CD14-positive monocyte (primary cell): ENCODE measurements at regions not wholly inside any gene's neighbourhood (a gene's known extent, or its start where the extent isn't known, plus 50 kb on each side); places are given as distances from the start of the nearest gene placed in this dataset.

Experiments used
- DNase-seq, 3 donors: peaks; one replicate each; pipeline ENCODE4 v3.0.0-alpha.2; 2011 to 2022
- H2AFZ ChIP-seq: 2 replicates; pipeline ENCODE4 v1.6.0; 2012; ENCODE audit warnings: mild to moderate bottlenecking, low read depth, low read length, inconsistent platforms; ENCODE audit not compliant: insufficient read depth, poor library complexity, severe bottlenecking
- H3K27ac ChIP-seq, 2 donors: 1 replicate in 1 of 2; 2 replicates in 1 of 2; pipeline ENCODE4 v1.5.1; 2012 to 2013; ENCODE audit warnings: low read length in 2 of 2, control low read depth in 1 of 2, inconsistent platforms in 1 of 2, low read depth in 1 of 2, mild to moderate bottlenecking in 1 of 2
- H3K27me3 ChIP-seq, 2 donors: one replicate each; pipeline versions ENCODE4 v1.6.0 to v1.6.1; 2011 to 2013; ENCODE audit warnings: low read length in 2 of 2; ENCODE audit not compliant: control insufficient read depth in 2 of 2, insufficient read depth in 2 of 2
- H3K36me3 ChIP-seq, 2 donors: replicated peaks in 1 of 2; 1 replicate in 1 of 2; 2 replicates in 1 of 2; pipeline versions ENCODE4 v1.5.1 to v1.6.1; 2012 to 2013; ENCODE audit warnings: low read length in 2 of 2, control low read depth in 1 of 2, inconsistent platforms in 1 of 2, mild to moderate bottlenecking in 1 of 2; ENCODE audit not compliant: insufficient read depth in 2 of 2, control insufficient read depth in 1 of 2
- H3K4me1 ChIP-seq, 2 donors: 1 replicate in 1 of 2; 2 replicates in 1 of 2; pipeline versions ENCODE4 v1.5.1 to v1.6.1; 2012 to 2013; ENCODE audit warnings: low read length in 2 of 2, control low read depth in 1 of 2, inconsistent platforms in 1 of 2, mild to moderate bottlenecking in 1 of 2, moderate library complexity in 1 of 2; ENCODE audit not compliant: insufficient read depth in 2 of 2, control insufficient read depth in 1 of 2
- H3K4me2 ChIP-seq: replicated peaks from 2 replicates; pipeline ENCODE3; 2012; ENCODE audit warnings: low read length, moderate library complexity, mild to moderate bottlenecking; ENCODE audit not compliant: poor library complexity, severe bottlenecking; ENCODE audit errors: extremely low read depth
- H3K4me3 ChIP-seq, 3 experiments: fragments of 200-600 bp in 1 of 3; sonication (generic) in 1 of 3; replicated peaks in 1 of 3; 1 replicate in 2 of 3; 2 replicates in 1 of 3; pipeline ENCODE4 v1.5.1; 2011 to 2013; ENCODE audit warnings: low read length in 3 of 3, mild to moderate bottlenecking in 3 of 3, control low read depth in 2 of 3, low read depth in 2 of 3, inconsistent platforms in 1 of 3, moderate library complexity in 1 of 3
- H3K79me2 ChIP-seq: 2 replicates; pipeline ENCODE4 v1.6.0; 2012; ENCODE audit warnings: mild to moderate bottlenecking, control low read depth, inconsistent platforms, low read length, moderate library complexity; ENCODE audit not compliant: insufficient read depth
- H3K9ac ChIP-seq: 2 replicates; pipeline ENCODE4 v1.6.0; 2017; ENCODE audit warnings: low read length, mild to moderate bottlenecking; ENCODE audit not compliant: insufficient read depth, poor library complexity, severe bottlenecking
- H3K9me3 ChIP-seq, 2 donors: replicated peaks in 1 of 2; 1 replicate in 1 of 2; 2 replicates in 1 of 2; pipeline versions ENCODE4 v1.5.1 to v1.6.1; 2012 to 2013; ENCODE audit warnings: low read length in 2 of 2, control low read depth in 1 of 2; ENCODE audit not compliant: control insufficient read depth in 1 of 2, insufficient read depth in 1 of 2
- H4K20me1 ChIP-seq: 2 replicates; pipeline ENCODE4 v1.6.0; 2012; ENCODE audit warnings: mild to moderate bottlenecking, low read length, control low read depth, moderate library complexity; ENCODE audit not compliant: insufficient read depth
- H3K27ac Mint-ChIP-seq, 7 donors: one replicate each; pipeline ENCODE4 v1.8.0; 2020; ENCODE audit warnings: mild to moderate bottlenecking in 7 of 7, mixed read lengths in 7 of 7, moderate library complexity in 6 of 7, inconsistent platforms in 2 of 7
- H3K27me3 Mint-ChIP-seq, 3 donors: one replicate each; pipeline ENCODE4 v1.8.0; 2021 to 2022; ENCODE audit warnings: low read depth in 3 of 3, mild to moderate bottlenecking in 3 of 3, mixed read lengths in 3 of 3, moderate library complexity in 3 of 3, inconsistent platforms in 1 of 3
- H3K36me3 Mint-ChIP-seq, 2 donors: one replicate each; pipeline ENCODE4 v1.8.0; 2020; ENCODE audit warnings: mixed read lengths in 2 of 2, inconsistent platforms in 1 of 2, mild to moderate bottlenecking in 1 of 2
- H3K4me1 Mint-ChIP-seq: one replicate; pipeline ENCODE4 v1.8.0; 2020; ENCODE audit warnings: mild to moderate bottlenecking, mixed read lengths
- H3K4me3 Mint-ChIP-seq, 2 donors: one replicate each; pipeline ENCODE4 v1.8.0; 2020; ENCODE audit warnings: mild to moderate bottlenecking in 2 of 2, mixed read lengths in 2 of 2, moderate library complexity in 1 of 2
- H3K9me3 Mint-ChIP-seq, 7 donors: one replicate each; pipeline ENCODE4 v1.8.0; 2020 to 2022; ENCODE audit warnings: mixed read lengths in 7 of 7, mild to moderate bottlenecking in 6 of 7, moderate library complexity in 6 of 7, inconsistent platforms in 2 of 7
- WGBS: methylation state at CpG from one replicate; pipeline ENCODE4 v1.1.5; 2013; ENCODE audit warnings: missing lambda C conversion rate; ENCODE audit not compliant: insufficient coverage; 5-methylcytosine and 5-hydroxymethylcytosine counted together
- intact Hi-C, 2 donors: fragments of 100-400 bp; cut with micrococcal nuclease; formaldehyde crosslinking; loops; one replicate each; pipeline versions ENCODE4 v1.15.0 to v1.15.1; 2023
- TF ChIP-seq, protein P1 (sequence below): fragments of 200-600 bp; IDR thresholded peaks from one replicate; pipeline ENCODE4 v1.8.0; 2022; ENCODE audit warnings: antibody characterized with exemption, mild to moderate bottlenecking

GRCh38 chr12:28683366-28683765 is 465.7 kb upstream of the FAR2 start:
- Mint-ChIP-seq H3K4me3 (no peak overlapping the region), H3K4me1 (no peaks in the 10 kb centered on the region)

DNA sequence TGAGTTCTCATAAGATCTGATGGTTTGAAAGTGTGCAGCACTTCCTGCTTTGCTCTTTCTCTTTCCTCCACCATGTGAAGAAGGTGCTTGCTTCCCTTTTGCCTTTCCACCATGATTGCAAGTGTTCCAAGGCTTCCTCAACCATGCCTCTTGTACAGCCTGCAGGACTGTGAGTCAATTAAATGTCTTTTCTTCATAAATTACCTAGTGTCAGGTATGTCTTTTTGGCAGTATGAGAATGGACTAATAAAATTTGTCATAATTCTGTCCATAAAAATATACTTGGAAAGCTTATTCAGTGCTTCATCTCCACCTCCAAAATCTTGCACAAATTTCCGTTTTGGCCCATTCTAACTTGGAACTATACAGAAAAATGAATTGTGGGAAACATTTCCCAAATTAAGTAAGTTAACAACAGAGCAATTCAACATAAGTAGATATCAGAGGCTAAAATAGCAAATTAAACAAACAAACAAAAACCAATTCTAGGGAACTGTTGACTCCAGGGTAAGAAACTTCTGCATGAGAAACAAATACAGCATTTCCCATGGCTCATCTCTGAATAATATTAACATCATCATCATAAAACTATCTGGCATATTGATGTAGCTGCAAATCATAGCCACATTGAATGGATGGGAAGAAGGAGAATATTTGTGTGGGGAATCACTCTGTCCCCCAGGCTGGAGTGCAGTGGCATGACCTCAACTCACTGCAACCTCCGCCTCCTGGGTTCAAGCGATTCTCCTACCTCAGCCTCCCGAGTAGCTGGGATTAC is 459.5 kb upstream of the FAR2 start:
- Histone ChIP-seq H4K20me1 (no peaks in the 10 kb centered on the region), H3K4me2 (no peak overlapping the region), H3K9me3 (peaks cover 0 to 9% of the 10 kb centered on the region in 2 donors), H3K4me3 (no peak overlapping the region), H2AFZ (no peak overlapping the region), H3K9ac (no peak overlapping the region), H3K4me1 (no peaks in the 10 kb centered on the region), H3K27ac (no peak overlapping the region), H3K27me3 (no peaks in the 10 kb centered on the region), H3K36me3 (no peaks in the 10 kb centered on the region), H3K79me2 (no peaks in the 10 kb centered on the region)
- intact Hi-C loops = no loop called here
- DNase-seq = no peak
- no peak overlapping the region for H3K4me3 Mint-ChIP-seq
- H3K9me3 Mint-ChIP-seq = peaks cover 0 to 19% (median 7%) of the 10 kb centered on the region in 7 donors
- no peaks in the 10 kb centered on the region for H3K36me3 Mint-ChIP-seq
- H3K4me1 Mint-ChIP-seq = no peaks in the 10 kb centered on the region
- H3K27me3 Mint-ChIP-seq = peaks cover 0 to 2% (median 0%) of the 10 kb centered on the region in 3 donors
- TF ChIP-seq, protein P1, sequence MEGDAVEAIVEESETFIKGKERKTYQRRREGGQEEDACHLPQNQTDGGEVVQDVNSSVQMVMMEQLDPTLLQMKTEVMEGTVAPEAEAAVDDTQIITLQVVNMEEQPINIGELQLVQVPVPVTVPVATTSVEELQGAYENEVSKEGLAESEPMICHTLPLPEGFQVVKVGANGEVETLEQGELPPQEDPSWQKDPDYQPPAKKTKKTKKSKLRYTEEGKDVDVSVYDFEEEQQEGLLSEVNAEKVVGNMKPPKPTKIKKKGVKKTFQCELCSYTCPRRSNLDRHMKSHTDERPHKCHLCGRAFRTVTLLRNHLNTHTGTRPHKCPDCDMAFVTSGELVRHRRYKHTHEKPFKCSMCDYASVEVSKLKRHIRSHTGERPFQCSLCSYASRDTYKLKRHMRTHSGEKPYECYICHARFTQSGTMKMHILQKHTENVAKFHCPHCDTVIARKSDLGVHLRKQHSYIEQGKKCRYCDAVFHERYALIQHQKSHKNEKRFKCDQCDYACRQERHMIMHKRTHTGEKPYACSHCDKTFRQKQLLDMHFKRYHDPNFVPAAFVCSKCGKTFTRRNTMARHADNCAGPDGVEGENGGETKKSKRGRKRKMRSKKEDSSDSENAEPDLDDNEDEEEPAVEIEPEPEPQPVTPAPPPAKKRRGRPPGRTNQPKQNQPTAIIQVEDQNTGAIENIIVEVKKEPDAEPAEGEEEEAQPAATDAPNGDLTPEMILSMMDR = no peak
- H3K27ac Mint-ChIP-seq = peak overlapping the region in 1 of 7 donors; percentile 0
- WGBS = no CpG with 5 or more reads among the region's 4 CpGs

More at GRCh38 chr12:28683366-28683765, 465.7 kb upstream of the FAR2 start:
- H3K36me3 Mint-ChIP-seq = no peaks in the 10 kb centered on the region
- no peak for DNase-seq
- intact Hi-C loops = no loop called here
- peaks cover 0 to 11% (median 5%) of the 10 kb centered on the region in 7 donors for H3K9me3 Mint-ChIP-seq
- peaks cover 0 to 2% (median 1%) of the 10 kb centered on the region in 3 donors for H3K27me3 Mint-ChIP-seq
- Histone ChIP-seq H3K27ac (no peak overlapping the region), H3K4me3 (no peak overlapping the region), H2AFZ (no peak overlapping the region), H3K9me3 (peaks cover 0 to 4% of the 10 kb centered on the region in 2 donors), H3K27me3 (no peaks in the 10 kb centered on the region), H3K9ac (no peak overlapping the region), H4K20me1 (no peaks in the 10 kb centered on the region), H3K4me2 (no peak overlapping the region), H3K36me3 (no peaks in the 10 kb centered on the region), H3K4me1 (no peaks in the 10 kb centered on the region), H3K79me2 (no peaks in the 10 kb centered on the region)
- WGBS = 100% methylated on average over 1 of the region's 4 CpGs
- TF ChIP-seq, protein P1 = no peak
- no peak overlapping the region for H3K27ac Mint-ChIP-seq
